Kidney (tissue), 13 donors: ENCODE measurements at regions not wholly inside any gene's neighbourhood (a gene's known extent, or its start where the extent isn't known, plus 50 kb on each side); places are given as distances from the start of the nearest gene placed in this dataset.

Source experiments
- DNase-seq, 5 donors: peaks; one replicate each; pipeline ENCODE4 v3.0.0-alpha.2; 2013 to 2020
- FAIRE-seq: peaks from 2 replicates; lab custom pipeline; 2012; peaks lifted over from hg19 to GRCh38; lab: Jason Lieb, UNC
- H3K27ac ChIP-seq, 2 donors: one replicate each; pipeline ENCODE4 v1.7.0; 2013; ENCODE audit warnings: low read depth in 2 of 2, low read length in 2 of 2, inconsistent platforms in 1 of 2
- H3K27me3 ChIP-seq: one replicate; pipeline ENCODE4 v1.7.1; 2013; ENCODE audit warnings: low read length, inconsistent platforms; ENCODE audit not compliant: control insufficient read depth, insufficient read depth
- H3K36me3 ChIP-seq, 3 donors: one replicate each; pipeline versions ENCODE4 v1.7.0 to v1.7.1; 2013; ENCODE audit warnings: low read length in 3 of 3, control low read depth in 1 of 3, inconsistent platforms in 1 of 3; ENCODE audit not compliant: insufficient read depth in 3 of 3, control insufficient read depth in 2 of 3
- H3K4me1 ChIP-seq, 3 donors: one replicate each; pipeline versions ENCODE4 v1.7.0 to v1.7.1; 2013; ENCODE audit warnings: low read length in 3 of 3, inconsistent platforms in 1 of 3, low read depth in 1 of 3; ENCODE audit not compliant: control insufficient read depth in 2 of 3, insufficient read depth in 2 of 3
- H3K4me3 ChIP-seq, 3 donors: one replicate each; pipeline versions ENCODE4 v1.7.0 to v1.8.1; 2013; ENCODE audit warnings: low read length in 3 of 3, control low read depth in 1 of 3, inconsistent platforms in 1 of 3
- H3K9ac ChIP-seq, 3 donors: one replicate each; pipeline versions ENCODE4 v1.7.0 to v1.7.1; 2013; ENCODE audit warnings: low read length in 3 of 3, control low read depth in 1 of 3, inconsistent platforms in 1 of 3
- H3K9me3 ChIP-seq, 3 donors: one replicate each; pipeline versions ENCODE4 v1.7.0 to v1.7.1; 2013; ENCODE audit warnings: low read length in 3 of 3, control low read depth in 1 of 3, inconsistent platforms in 1 of 3; ENCODE audit not compliant: control insufficient read depth in 2 of 3, insufficient read depth in 1 of 3
- intact Hi-C: fragments of 100-400 bp; cut with DNase I; formaldehyde crosslinking; loops from one replicate; pipeline ENCODE4 v1.11.1; 2022
- TF ChIP-seq, protein P1 (sequence below): IDR thresholded peaks from 3 replicates; pipeline ENCODE4 v1.5.1; 2012; ENCODE audit warnings: mild to moderate bottlenecking, moderate library complexity, borderline replicate concordance; ENCODE audit not compliant: insufficient read depth; ENCODE audit errors: extremely low read depth
- donor health status: control.
- donor health status: control.
- donor health status: control.
- donor health status: control.
- donor health status: control.
- donor health status: DM: yes; HTN: yes; CAD: no.
- donor health status: Normal renal cell carcinoma (clear cell type).

DNA sequence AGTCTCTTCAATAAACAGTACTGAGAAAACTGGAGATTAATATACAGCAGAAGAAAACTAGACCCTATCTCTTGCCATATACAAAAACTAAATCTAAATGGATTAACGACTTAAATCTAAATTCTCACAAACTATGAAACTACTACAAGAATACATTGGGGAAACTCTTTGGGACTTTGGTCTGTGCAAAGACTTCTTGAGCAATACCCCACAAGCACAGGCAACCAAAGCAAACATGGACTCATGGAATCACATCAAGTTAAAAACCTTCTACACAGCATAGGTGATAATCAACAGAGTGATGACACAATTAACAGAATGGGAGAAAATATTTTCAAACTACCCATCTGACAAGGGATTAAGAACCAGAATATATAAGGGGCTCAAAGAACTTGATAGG is 848.2 kb upstream of the NRXN1 start:
- no peak for DNase-seq

GRCh38 chr2:51866361-51866760 is 834.4 kb upstream of the NRXN1 start:
- intact Hi-C loops: no loop called here
- H3K27ac ChIP-seq: no peak overlapping the region
- FAIRE-seq: no peak
- no peaks in the 10 kb centered on the region for H3K27me3 ChIP-seq
- no peaks in the 10 kb centered on the region for H3K36me3 ChIP-seq
- no peak overlapping the region for H3K9ac ChIP-seq
- H3K4me1 ChIP-seq: no peaks in the 10 kb centered on the region
- TF ChIP-seq, protein P1, sequence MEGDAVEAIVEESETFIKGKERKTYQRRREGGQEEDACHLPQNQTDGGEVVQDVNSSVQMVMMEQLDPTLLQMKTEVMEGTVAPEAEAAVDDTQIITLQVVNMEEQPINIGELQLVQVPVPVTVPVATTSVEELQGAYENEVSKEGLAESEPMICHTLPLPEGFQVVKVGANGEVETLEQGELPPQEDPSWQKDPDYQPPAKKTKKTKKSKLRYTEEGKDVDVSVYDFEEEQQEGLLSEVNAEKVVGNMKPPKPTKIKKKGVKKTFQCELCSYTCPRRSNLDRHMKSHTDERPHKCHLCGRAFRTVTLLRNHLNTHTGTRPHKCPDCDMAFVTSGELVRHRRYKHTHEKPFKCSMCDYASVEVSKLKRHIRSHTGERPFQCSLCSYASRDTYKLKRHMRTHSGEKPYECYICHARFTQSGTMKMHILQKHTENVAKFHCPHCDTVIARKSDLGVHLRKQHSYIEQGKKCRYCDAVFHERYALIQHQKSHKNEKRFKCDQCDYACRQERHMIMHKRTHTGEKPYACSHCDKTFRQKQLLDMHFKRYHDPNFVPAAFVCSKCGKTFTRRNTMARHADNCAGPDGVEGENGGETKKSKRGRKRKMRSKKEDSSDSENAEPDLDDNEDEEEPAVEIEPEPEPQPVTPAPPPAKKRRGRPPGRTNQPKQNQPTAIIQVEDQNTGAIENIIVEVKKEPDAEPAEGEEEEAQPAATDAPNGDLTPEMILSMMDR: no peak
- no peak for DNase-seq
- no peak overlapping the region for H3K4me3 ChIP-seq
- H3K9me3 ChIP-seq: no peaks in the 10 kb centered on the region

More for the DNA sequence above, 848.2 kb upstream of the NRXN1 start:
- no peak for FAIRE-seq
- Histone ChIP-seq H3K4me1 (no peaks in the 10 kb centered on the region), H3K27me3 (no peaks in the 10 kb centered on the region), H3K9me3 (peaks cover 0 to 13% (median 0%) of the 10 kb centered on the region in 3 donors), H3K4me3 (no peak overlapping the region), H3K9ac (no peak overlapping the region), H3K36me3 (no peaks in the 10 kb centered on the region), H3K27ac (no peak overlapping the region)
- intact Hi-C loops: no loop called here
- TF ChIP-seq, protein P1: no peak

GRCh38 chr2:51859260-51859659 is 827.3 kb upstream of the NRXN1 start:
- Histone ChIP-seq H3K27ac (no peak overlapping the region), H3K36me3 (no peaks in the 10 kb centered on the region), H3K9ac (no peak overlapping the region), H3K27me3 (no peaks in the 10 kb centered on the region), H3K4me3 (no peak overlapping the region), H3K4me1 (no peaks in the 10 kb centered on the region), H3K9me3 (peaks cover 0 to 2% (median 0%) of the 10 kb centered on the region in 3 donors)
- TF ChIP-seq, protein P1: no peak
- FAIRE-seq (no peak), DNase-seq (no peak)
- intact Hi-C loops: no loop called here

DNA sequence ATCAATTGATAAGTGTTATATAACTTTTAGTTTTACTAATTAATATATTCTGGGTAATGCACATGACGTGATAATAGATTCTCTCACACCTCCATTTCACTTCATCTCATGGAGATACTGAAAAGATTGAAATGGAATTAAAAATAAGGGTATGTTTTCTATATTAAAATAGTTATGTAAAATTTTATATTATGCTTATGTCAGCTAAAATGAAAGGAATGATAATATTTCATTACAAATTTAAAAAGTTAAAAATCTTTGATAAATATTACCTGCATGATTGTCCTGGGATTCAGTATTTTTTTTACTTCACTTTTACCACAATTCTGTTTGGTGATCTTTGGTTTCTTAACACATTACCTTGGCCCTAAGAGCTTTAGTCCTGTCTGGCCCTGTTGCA is 823.8 kb upstream of the NRXN1 start:
- no peak overlapping the region for H3K4me3 ChIP-seq
- TF ChIP-seq, protein P1: no peak
- peaks cover 0 to 2% (median 0%) of the 10 kb centered on the region in 3 donors for H3K9me3 ChIP-seq
- DNase-seq (no peak), FAIRE-seq (peak; percentile 17)
- no peaks in the 10 kb centered on the region for H3K36me3 ChIP-seq
- no peak overlapping the region for H3K27ac ChIP-seq
- no peaks in the 10 kb centered on the region for H3K27me3 ChIP-seq
- intact Hi-C loops: no loop called here
- no peak overlapping the region for H3K9ac ChIP-seq
- H3K4me1 ChIP-seq: no peaks in the 10 kb centered on the region
